Fibroblast of the aortic adventitia (primary cell): ENCODE measurements at regions not wholly inside any gene's neighbourhood (a gene's known extent, or its start where the extent isn't known, plus 50 kb on each side); places are given as distances from the start of the nearest gene placed in this dataset.
"Not testable (repeated sequence)": the region's sequence is repeated elsewhere in the genome, so short reads cannot be mapped to it uniquely, and the experiment has no call there.

Experiments
- DNase-seq: peaks from one replicate; pipeline ENCODE4 v3.0.0-alpha.2; 2010; ENCODE audit warnings: low read depth
- H3K4me3 ChIP-seq: 2 replicates; pipeline ENCODE4 v1.5.1; 2011; ENCODE audit warnings: low read depth, mild to moderate bottlenecking, control low read depth, low read length, moderate library complexity
- CTCF ChIP-seq: IDR thresholded peaks from 2 replicates; pipeline ENCODE4 v1.5.1; 2011; ENCODE audit warnings: mild to moderate bottlenecking, low read length, control low read depth, inconsistent platforms; ENCODE audit not compliant: insufficient read depth

GRCh38 chr6:166848979-166849748 is 107.2 kb downstream of the RNASET2 start:
- TF ChIP-seq CTCF: no peak
- H3K4me3 ChIP-seq: no peak overlapping the region
- no peak for DNase-seq

GRCh38 chr6:166846446-166847142 is 109.8 kb downstream of the RNASET2 start:
- DNase-seq, H3K4me3 ChIP-seq: not testable (repeated sequence)

- no peak for DNase-seq
- no peak for TF ChIP-seq CTCF
- H3K4me3 ChIP-seq: no peak overlapping the region
Measured at GRCh38 chr6:166842607-166843006, 113.7 kb downstream of the RNASET2 start.

- DNase-seq: no peak
- no peak overlapping the region for H3K4me3 ChIP-seq
- no peak for TF ChIP-seq CTCF
Measured at GRCh38 chr6:166841216-166841615, 115.1 kb downstream of the RNASET2 start.

GRCh38 chr6:166839569-166839968 is 116.8 kb downstream of the RNASET2 start:
- no peak overlapping the region for H3K4me3 ChIP-seq
- no peak for DNase-seq
- no peak for TF ChIP-seq CTCF

- H3K4me3 ChIP-seq: no peak overlapping the region
- no peak for TF ChIP-seq CTCF
- DNase-seq: no peak
Measured at GRCh38 chr6:166838987-166839386, 117.4 kb downstream of the RNASET2 start.
